H1 (cell line): ENCODE measurements at regions not wholly inside any gene's neighbourhood (a gene's known extent, or its start where the extent isn't known, plus 50 kb on each side); places are given as distances from the start of the nearest gene placed in this dataset.

Experiments used
- CTCF ChIA-PET: fragments of 300-600 bp; sonication (Branson Sonifier 250); formaldehyde crosslinking; loops from one replicate; lab custom pipeline; 2021; ENCODE audit not compliant: partially characterized antibody; lab: Charles Lee
- POLR2A ChIA-PET: fragments of 300-600 bp; sonication (Branson Sonifier 250); formaldehyde crosslinking; loops from one replicate; lab custom pipeline; 2021; ENCODE audit warnings: inconsistent platforms; ENCODE audit not compliant: partially characterized antibody; lab: Charles Lee
- DNase-seq, 2 experiments: peaks; one replicate each; pipeline versions ENCODE4 v3.0.0 to v3.0.0-alpha.2; 2010 to 2022; ENCODE audit warnings: low spot score in 2 of 2, low read depth in 1 of 2, mixed read lengths in 1 of 2
- FAIRE-seq: peaks from 2 replicates; lab custom pipeline; 2011; peaks lifted over from hg19 to GRCh38; lab: Jason Lieb, UNC
- H2AFZ ChIP-seq: 2 replicates; pipeline ENCODE4 v1.8.1; 2012; ENCODE audit warnings: low read length, inconsistent platforms
- H2AK5ac ChIP-seq: 2 replicates; pipeline ENCODE4 v1.6.1; 2013; ENCODE audit warnings: low read depth, low read length
- H2BK120ac ChIP-seq: replicated peaks from 2 replicates; pipeline ENCODE3; 2013; ENCODE audit warnings: low read depth, low read length, inconsistent platforms
- H2BK12ac ChIP-seq: 2 replicates; pipeline ENCODE4 v1.6.1; 2013; ENCODE audit warnings: low read depth, low read length
- H2BK15ac ChIP-seq: 2 replicates; pipeline ENCODE4 v1.6.1; 2013; ENCODE audit warnings: low read length
- H2BK20ac ChIP-seq: 2 replicates; pipeline ENCODE4 v1.6.1; 2013; ENCODE audit warnings: low read length
- H2BK5ac ChIP-seq: 2 replicates; pipeline ENCODE4 v1.6.1; 2013; ENCODE audit warnings: low read depth, low read length
- H3K14ac ChIP-seq: 2 replicates; pipeline ENCODE4 v1.6.1; 2013; ENCODE audit warnings: inconsistent platforms; ENCODE audit not compliant: insufficient read length
- H3K18ac ChIP-seq: 2 replicates; pipeline ENCODE4 v1.6.1; 2013; ENCODE audit warnings: low read length; ENCODE audit errors: extremely low read depth
- H3K23ac ChIP-seq: 2 replicates; pipeline ENCODE4 v1.6.1; 2013; ENCODE audit warnings: inconsistent platforms; ENCODE audit not compliant: insufficient read length
- H3K23me2 ChIP-seq: 2 replicates; pipeline ENCODE4 v1.6.1; 2013; ENCODE audit warnings: low read depth, low read length
- H3K27ac ChIP-seq: 2 replicates; pipeline ENCODE4 v1.6.1; 2011; ENCODE audit warnings: low read depth, low read length, inconsistent platforms
- H3K27me3 ChIP-seq, 4 experiments: replicated peaks in 1 of 4; 1 replicate in 1 of 4; 2 replicates in 3 of 4; pipeline versions ENCODE4 v1.6.1 to v1.8.1; 2011 to 2013; ENCODE audit warnings: low read length in 3 of 4, mild to moderate bottlenecking in 3 of 4, inconsistent platforms in 2 of 4, mixed read lengths in 2 of 4, moderate library complexity in 1 of 4; ENCODE audit not compliant: control insufficient read depth in 3 of 4, insufficient read depth in 3 of 4; ENCODE audit errors: extremely low read depth in 1 of 4
- H3K36me3 ChIP-seq, 4 experiments: 2 replicates each; pipeline versions ENCODE4 v1.6.1 to v1.8.1; 2011 to 2013; ENCODE audit warnings: mild to moderate bottlenecking in 4 of 4, low read length in 3 of 4, moderate library complexity in 2 of 4, control low read depth in 1 of 4, inconsistent platforms in 1 of 4; ENCODE audit not compliant: insufficient read depth in 4 of 4, control insufficient read depth in 2 of 4
- H3K4ac ChIP-seq: replicated peaks from 2 replicates; pipeline ENCODE3; 2013; ENCODE audit warnings: low read length, low read depth, mixed read lengths, inconsistent platforms; ENCODE audit not compliant: insufficient read length
- H3K4me1 ChIP-seq, 4 experiments: replicated peaks in 1 of 4; 1 replicate in 1 of 4; 2 replicates in 3 of 4; pipeline versions ENCODE4 v1.6.1 to v1.8.1; 2011 to 2013; ENCODE audit warnings: low read length in 3 of 4, inconsistent platforms in 2 of 4, mixed read lengths in 1 of 4; ENCODE audit not compliant: insufficient read depth in 4 of 4, control insufficient read depth in 3 of 4
- H3K4me2 ChIP-seq, 2 experiments: 2 replicates each; pipeline versions ENCODE4 v1.6.1 to v1.8.1; 2011 to 2013; ENCODE audit warnings: low read depth in 2 of 2, low read length in 2 of 2, control low read depth in 1 of 2, inconsistent platforms in 1 of 2, mild to moderate bottlenecking in 1 of 2; ENCODE audit not compliant: insufficient read depth in 1 of 2
- H3K4me3 ChIP-seq, 4 experiments: fragments of 200-600, 300-600 bp in 1 of 4; sonication (generic), shearing (Covaris generic), sonication (Bioruptor Twin) in 1 of 4; 2 replicates each; pipeline versions ENCODE4 v1.5.1 to v1.8.1; 2011 to 2016; ENCODE audit warnings: low read length in 4 of 4, low read depth in 3 of 4, control low read depth in 2 of 4, inconsistent platforms in 2 of 4, mild to moderate bottlenecking in 2 of 4, mixed read lengths in 1 of 4, moderate library complexity in 1 of 4; ENCODE audit not compliant: insufficient read depth in 2 of 4; ENCODE audit errors: extremely low read depth in 1 of 4
- H3K56ac ChIP-seq: replicated peaks from 2 replicates; pipeline ENCODE3; 2013; ENCODE audit warnings: low read depth, mild to moderate bottlenecking, mixed read lengths, low read length, inconsistent platforms; ENCODE audit not compliant: insufficient read length
- H3K79me1 ChIP-seq: 2 replicates; pipeline ENCODE4 v1.6.1; 2013; ENCODE audit warnings: low read depth, low read length, control low read depth
- H3K79me2 ChIP-seq, 2 experiments: 2 replicates each; pipeline versions ENCODE4 v1.6.1 to v1.8.1; 2012 to 2013; ENCODE audit warnings: low read length in 2 of 2, mild to moderate bottlenecking in 2 of 2, inconsistent platforms in 1 of 2; ENCODE audit not compliant: insufficient read depth in 2 of 2, control insufficient read depth in 1 of 2
- H3K9ac ChIP-seq, 4 experiments: replicated peaks in 1 of 4; 1 replicate in 1 of 4; 2 replicates in 3 of 4; pipeline versions ENCODE4 v1.6.1 to v1.8.1; 2011 to 2013; ENCODE audit warnings: low read depth in 3 of 4, low read length in 3 of 4, control low read depth in 2 of 4, mild to moderate bottlenecking in 2 of 4, moderate library complexity in 2 of 4, inconsistent platforms in 1 of 4; ENCODE audit errors: extremely low read depth in 1 of 4
- H3K9me3 ChIP-seq, 2 experiments: 2 replicates each; pipeline versions ENCODE4 v1.6.1 to v1.8.1; 2012 to 2013; ENCODE audit warnings: mild to moderate bottlenecking in 2 of 2, moderate library complexity in 2 of 2, control low read depth in 1 of 2, inconsistent platforms in 1 of 2, low read depth in 1 of 2, low read length in 1 of 2, mixed read lengths in 1 of 2; ENCODE audit not compliant: insufficient read depth in 2 of 2
- H4K20me1 ChIP-seq, 2 experiments: replicated peaks in 1 of 2; 2 replicates each; pipeline versions ENCODE3 to v1.8.1; 2011 to 2013; ENCODE audit warnings: inconsistent platforms in 2 of 2, low read length in 2 of 2, mild to moderate bottlenecking in 1 of 2; ENCODE audit not compliant: insufficient read depth in 2 of 2, control insufficient read depth in 1 of 2
- H4K5ac ChIP-seq: 2 replicates; pipeline ENCODE4 v1.6.1; 2013; ENCODE audit warnings: low read length, low read depth, mixed read lengths, inconsistent platforms; ENCODE audit not compliant: insufficient read length
- H4K8ac ChIP-seq: 2 replicates; pipeline ENCODE4 v1.8.0; 2013; ENCODE audit warnings: mild to moderate bottlenecking, moderate library complexity, low read length, inconsistent platforms; ENCODE audit not compliant: insufficient read depth; ENCODE audit errors: extremely low read depth
- H4K91ac ChIP-seq: replicated peaks from 2 replicates; pipeline ENCODE3; 2013; ENCODE audit warnings: low read length, mixed read lengths, inconsistent platforms; ENCODE audit not compliant: insufficient read length
- ASH2L ChIP-seq: fragments of 200-600, 300-600 bp; sonication (generic); IDR thresholded peaks from one replicate; pipeline ENCODE4 v1.7.1; 2017; ENCODE audit warnings: low read length
- ATF3 ChIP-seq: IDR thresholded peaks from 2 replicates; pipeline ENCODE4 v1.6.1; 2011; ENCODE audit warnings: low read depth, mild to moderate bottlenecking, low read length; ENCODE audit not compliant: insufficient read depth
- CEBPB ChIP-seq: IDR thresholded peaks from 2 replicates; pipeline ENCODE4 v1.6.1; 2012; ENCODE audit warnings: low read depth, low read length
- HDAC6 ChIP-seq: IDR thresholded peaks from one replicate; pipeline ENCODE4 v1.7.1; 2012; ENCODE audit warnings: low read depth, mild to moderate bottlenecking, inconsistent platforms, low read length, moderate library complexity
- JUN ChIP-seq: IDR thresholded peaks from 2 replicates; pipeline ENCODE4 v1.6.1; 2011; ENCODE audit warnings: low read depth, mild to moderate bottlenecking, improper control_type of control experiment, low read length
- KDM4A ChIP-seq: IDR thresholded peaks from one replicate; pipeline ENCODE4 v1.7.1; 2012; ENCODE audit warnings: low read depth, mild to moderate bottlenecking, moderate library complexity, low read length, inconsistent platforms; ENCODE audit not compliant: severe bottlenecking
- KDM5A ChIP-seq: fragments of 200-600 bp; IDR thresholded peaks from 2 replicates; pipeline ENCODE4 v1.7.1; 2012; ENCODE audit warnings: mild to moderate bottlenecking, low read length, inconsistent platforms, mixed read lengths
- SP4 ChIP-seq: IDR thresholded peaks from 2 replicates; pipeline ENCODE4 v1.6.1; 2012; ENCODE audit warnings: low read length, inconsistent platforms
- TBP ChIP-seq: IDR thresholded peaks from 2 replicates; pipeline ENCODE4 v1.6.1; 2011; ENCODE audit warnings: low read depth, low read length, improper control_type of control experiment
- WGBS, 2 experiments: shearing (Covaris generic) in 1 of 2; methylation state at CpG; one replicate each; pipeline versions ENCODE4 v1.1.6 to v1.1.7; 2013 to 2015; ENCODE audit warnings: low lambda C conversion rate in 2 of 2, mixed read lengths in 2 of 2, inconsistent platforms in 1 of 2, low coverage in 1 of 2, missing lambda C conversion rate in 1 of 2; ENCODE audit not compliant: insufficient replicate concordance in 2 of 2, insufficient coverage in 1 of 2, insufficient read length in 1 of 2; ENCODE audit errors: extremely low coverage in 1 of 2, missing lambda C conversion rate in 1 of 2; 5-methylcytosine and 5-hydroxymethylcytosine counted together

- ChIA-PET POLR2A (no interaction called here), CTCF (interaction anchor here (0.9 kb wide), 1 partner anchor 8 kb away, joined by 3 read pairs; no protein-coding TSS in a partner anchor)
- 84% methylated on average over 3 of the region's 3 CpGs; no CpG with 5 or more reads in 1 of the 2 experiments for WGBS, 2 experiments
- Histone ChIP-seq H4K8ac (no peak overlapping the region), H3K4me1 (no peaks in the 10 kb centered on the region), H3K9ac (no peak overlapping the region), H3K27me3 (no peaks in the 10 kb centered on the region), H3K56ac (no peak overlapping the region), H3K4ac (no peak overlapping the region), H2BK20ac (no peak overlapping the region), H3K4me2 (no peak overlapping the region), H2BK15ac (no peak overlapping the region), H2BK120ac (no peak overlapping the region), H3K14ac (no peak overlapping the region), H3K23me2 (no peaks in the 10 kb centered on the region), H3K79me2 (no peaks in the 10 kb centered on the region), H3K9me3 (no peaks in the 10 kb centered on the region), H3K36me3 (no peaks in the 10 kb centered on the region), H2AFZ (no peak overlapping the region), H3K79me1 (no peaks in the 10 kb centered on the region), H2BK5ac (no peak overlapping the region), H4K91ac (no peak overlapping the region), H3K18ac (no peak overlapping the region), H2AK5ac (no peak overlapping the region), H3K27ac (no peak overlapping the region), H4K5ac (no peak overlapping the region), H4K20me1 (no peaks in the 10 kb centered on the region), H2BK12ac (no peak overlapping the region), H3K23ac (no peak overlapping the region), H3K4me3 (no peak overlapping the region)
- FAIRE-seq (no peak), DNase-seq (no peak)
- TF ChIP-seq KDM4A = no peak
- no peak for TF ChIP-seq KDM5A
- TF ChIP-seq CEBPB = no peak
- TF ChIP-seq TBP = no peak
- no peak for TF ChIP-seq ATF3
- no peak for TF ChIP-seq HDAC6
- no peak for TF ChIP-seq JUN
- TF ChIP-seq ASH2L = no peak
- no peak for TF ChIP-seq SP4
Observed at GRCh38 chr14:80385336-80385735, 174.0 kb upstream of the DIO2 start.
